Ishikawa (cell line): ENCODE measurements at regions not wholly inside any gene's neighbourhood (a gene's known extent, or its start where the extent isn't known, plus 50 kb on each side); places are given as distances from the start of the nearest gene placed in this dataset.

ENCODE experiments used
- CEBPB ChIP-seq: IDR thresholded peaks from 2 replicates; pipeline ENCODE4 v1.6.1; 2012
- CREB1 ChIP-seq: IDR thresholded peaks from 2 replicates; pipeline ENCODE4 v1.6.1; 2012; ENCODE audit warnings: low read depth
- EP300 ChIP-seq: IDR thresholded peaks from 2 replicates; pipeline ENCODE4 v1.6.1; 2012; ENCODE audit warnings: borderline replicate concordance
- FOXM1 ChIP-seq: IDR thresholded peaks from 2 replicates; pipeline ENCODE4 v1.6.1; 2012; ENCODE audit warnings: low read depth, borderline replicate concordance
- MAX ChIP-seq: IDR thresholded peaks from 2 replicates; pipeline ENCODE4 v1.6.1; 2012
- RAD21 ChIP-seq: IDR thresholded peaks from 2 replicates; pipeline ENCODE4 v1.6.1; 2012; ENCODE audit warnings: low read depth
- REST ChIP-seq: IDR thresholded peaks from 2 replicates; pipeline ENCODE4 v1.6.1; 2012; ENCODE audit warnings: low read depth, mild to moderate bottlenecking
- TAF1 ChIP-seq: IDR thresholded peaks from 2 replicates; pipeline ENCODE4 v1.6.1; 2012; ENCODE audit warnings: low read depth, mild to moderate bottlenecking
- USF1 ChIP-seq: IDR thresholded peaks from 2 replicates; pipeline ENCODE4 v1.6.1; 2012

DNA sequence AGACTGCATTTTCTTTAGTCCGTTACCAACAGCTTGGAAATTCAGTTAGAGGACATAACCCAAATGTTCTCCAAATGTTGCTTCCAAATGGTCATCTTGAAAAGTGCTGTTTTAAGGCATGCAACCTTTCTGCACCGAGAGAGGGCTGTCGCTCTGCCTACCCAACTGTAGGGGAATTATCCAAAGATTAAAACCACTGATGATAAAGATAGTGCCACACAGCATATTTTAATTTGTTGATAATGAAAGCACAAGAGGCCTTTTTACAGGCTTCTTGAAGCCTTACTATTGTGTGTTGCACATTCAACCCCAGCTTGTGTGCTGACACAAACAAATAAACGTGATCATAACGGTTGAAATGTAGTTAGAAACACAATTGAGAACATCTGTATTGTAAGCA, 121.5 kb downstream of the LMO4 start:
- TF ChIP-seq RAD21 (no peak), CREB1 (no peak), CEBPB (no peak), REST (no peak), TAF1 (no peak), EP300 (no peak), MAX (no peak), FOXM1 (no peak), USF1 (no peak)
